DMS 273 treated with DMSO at 0.1 percent for 48 hours (cell line): ENCODE measurements at regions not wholly inside any gene's neighbourhood (a gene's known extent, or its start where the extent isn't known, plus 50 kb on each side); places are given as distances from the start of the nearest gene placed in this dataset.

Experiments used
- DNase-seq: peaks from one replicate; lab custom pipeline; 2025; lab: John Stamatoyannopoulos, UW

DNA sequence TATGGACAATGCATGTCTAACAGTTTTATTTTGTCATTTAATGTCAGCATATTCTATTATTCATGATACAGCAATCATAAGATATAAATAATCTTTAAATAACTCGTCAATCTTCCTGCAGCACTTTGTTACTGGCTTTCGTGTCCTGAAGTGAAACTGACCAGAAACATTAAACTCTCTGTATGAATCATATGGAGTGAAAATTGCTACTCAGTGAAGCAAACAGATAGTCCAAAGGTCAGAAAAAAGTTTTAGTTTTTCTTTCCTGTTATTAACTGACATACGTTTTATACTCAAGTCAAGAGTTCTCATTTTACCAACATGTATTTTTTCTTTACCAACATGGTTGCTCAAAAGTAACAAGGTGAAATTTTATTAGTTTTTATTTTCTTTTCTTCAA lies 106.8 kb upstream of the GALNT5 start:
- no peak for DNase-seq

DNA sequence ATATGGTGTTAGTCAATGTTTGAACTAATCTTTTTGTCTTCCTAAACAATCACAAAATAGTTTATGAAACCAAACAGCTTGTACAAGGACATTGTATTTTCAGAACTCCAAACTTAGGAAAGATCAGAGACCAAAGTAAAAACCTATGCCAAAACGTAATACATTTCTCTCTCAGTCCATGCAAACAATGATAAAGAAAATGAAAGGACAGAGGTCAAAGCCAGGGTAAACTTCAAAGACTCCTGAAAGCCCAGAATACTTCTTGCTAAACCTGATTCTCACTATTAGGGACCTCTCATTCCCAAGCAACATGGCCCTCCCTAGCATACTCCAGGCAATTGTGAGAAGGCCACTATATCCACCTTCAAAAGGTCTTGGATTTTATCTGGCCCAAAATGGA lies 105.1 kb upstream of the GALNT5 start:
- no peak for DNase-seq

DNA sequence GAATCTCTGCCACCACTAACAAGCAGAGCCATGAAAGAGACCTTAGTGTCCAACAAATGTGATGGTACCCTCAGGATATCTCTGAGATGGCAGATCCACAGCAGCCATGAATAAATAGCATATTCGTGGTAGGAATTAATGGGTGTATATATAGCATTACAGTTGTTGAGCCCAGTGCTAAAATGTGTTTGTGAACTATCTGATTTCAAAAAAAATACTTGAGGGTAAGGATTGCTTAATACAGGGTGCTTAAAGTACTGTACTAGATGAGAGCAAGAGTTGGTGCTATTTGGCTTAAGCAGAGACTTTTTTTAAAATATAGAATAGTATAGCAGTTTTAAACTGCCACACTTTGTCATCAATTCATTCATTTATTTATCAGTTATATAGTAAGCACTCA lies 101.5 kb upstream of the GALNT5 start:
- no peak for DNase-seq

DNA sequence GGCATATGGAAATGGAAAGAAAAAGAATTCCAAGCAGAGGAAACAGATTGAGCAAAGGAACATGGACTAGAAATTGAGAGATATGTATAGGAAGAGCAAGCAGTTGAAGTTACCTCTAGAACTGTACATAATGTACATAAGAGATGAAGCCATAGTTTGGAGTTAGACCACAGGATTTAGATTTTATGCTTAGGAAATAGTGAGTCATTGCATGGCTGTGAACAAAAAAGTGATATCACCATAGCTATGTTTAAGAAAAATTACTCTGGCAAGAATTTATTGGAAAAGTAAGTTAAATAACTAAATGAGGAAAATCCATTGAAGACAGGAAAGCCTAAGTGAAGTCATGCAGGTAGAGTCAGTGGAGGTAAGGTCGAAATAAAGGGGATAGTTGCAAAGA lies 99.4 kb upstream of the GALNT5 start:
- no peak for DNase-seq

DNA sequence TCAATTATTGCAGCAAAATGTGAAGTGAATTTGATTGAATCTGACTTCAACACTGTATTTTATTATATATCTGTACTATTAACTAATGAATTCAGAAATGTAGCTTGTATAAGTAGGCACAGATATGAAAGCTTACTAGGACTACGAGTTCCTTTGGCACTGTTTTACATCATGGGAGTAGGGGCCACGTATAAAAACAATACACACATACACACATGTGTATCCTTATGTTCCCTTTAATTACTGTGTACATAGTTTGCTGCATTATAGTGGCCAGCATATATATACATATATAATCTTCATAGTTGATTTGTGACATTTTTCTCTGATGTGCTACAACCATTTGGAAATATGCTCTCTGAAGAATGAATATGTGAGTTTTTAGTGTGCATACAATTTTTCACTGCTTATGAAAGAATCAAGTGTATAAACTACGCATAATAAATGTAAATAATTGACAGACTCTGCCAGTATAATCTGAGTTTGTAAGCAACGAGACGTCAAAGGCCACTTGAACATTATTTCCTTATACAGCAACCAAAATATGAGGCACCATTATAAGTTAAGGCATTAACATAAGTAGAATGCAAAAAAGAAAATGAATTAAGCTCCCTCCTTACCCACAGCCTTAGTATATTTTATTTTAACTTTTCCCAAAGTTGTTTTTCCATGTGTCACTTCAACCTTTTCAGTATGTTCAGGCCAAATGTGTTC lies 98.1 kb upstream of the GALNT5 start:
- no peak for DNase-seq

DNA sequence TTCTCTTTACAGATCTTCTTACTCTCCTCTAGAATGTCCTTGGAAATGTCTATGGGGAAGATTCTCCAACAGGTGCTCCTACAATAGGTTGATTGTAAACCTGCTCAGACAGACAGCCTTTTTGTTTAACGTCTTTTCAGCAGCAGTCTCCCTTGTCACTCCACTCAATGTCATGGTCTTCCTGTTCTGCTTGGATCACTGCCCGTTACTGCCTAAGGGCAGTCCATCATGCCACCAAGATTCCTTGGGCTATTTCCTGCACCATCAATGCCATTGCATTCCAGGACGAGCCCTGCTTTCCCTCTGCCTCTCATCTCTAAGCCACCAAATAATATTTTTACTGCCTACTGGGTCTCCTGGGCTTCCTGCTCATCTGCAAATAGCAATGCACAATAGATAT lies 97.4 kb upstream of the GALNT5 start:
- no peak for DNase-seq

DNA sequence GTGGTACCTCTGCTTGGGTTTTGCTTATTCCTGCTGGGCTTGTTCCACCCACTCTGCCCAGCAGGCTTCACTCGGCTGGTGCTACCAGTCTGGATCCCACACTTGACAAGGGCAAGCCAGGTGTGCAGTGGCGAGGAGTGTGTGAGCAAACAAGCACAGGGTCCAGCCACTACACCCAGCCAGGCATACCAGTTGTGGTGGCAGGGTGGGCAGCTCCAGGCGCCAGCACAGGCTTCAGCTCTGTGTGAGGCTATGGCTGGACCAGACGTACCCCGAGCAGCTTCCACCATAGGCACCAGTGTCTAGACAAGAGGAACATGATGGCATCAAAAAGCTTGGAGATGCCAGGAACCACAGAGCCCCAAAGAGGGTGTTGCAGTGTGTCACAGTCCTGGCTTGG lies 93.1 kb upstream of the GALNT5 start:
- no peak for DNase-seq

DNA sequence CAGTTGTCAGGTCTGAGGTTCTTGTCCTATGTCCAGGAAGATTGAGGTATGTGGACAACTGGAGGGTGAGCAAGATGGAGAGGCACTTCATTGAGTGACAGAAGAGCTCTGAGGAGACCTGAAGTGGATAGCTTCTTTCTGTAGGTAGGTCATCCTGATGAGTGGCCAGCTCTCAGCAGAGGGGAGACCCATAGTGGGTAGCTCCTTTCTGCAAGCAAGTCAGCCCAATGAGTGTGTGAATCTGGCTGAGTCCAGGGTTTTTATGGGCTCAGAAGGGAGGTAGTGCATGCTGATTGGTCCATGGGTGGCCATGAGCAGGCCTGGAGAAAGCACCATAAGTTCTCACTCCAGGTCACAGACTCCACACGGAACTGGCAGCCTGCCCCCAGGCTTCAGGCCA lies 92.6 kb upstream of the GALNT5 start:
- DNase-seq = no peak

DNA sequence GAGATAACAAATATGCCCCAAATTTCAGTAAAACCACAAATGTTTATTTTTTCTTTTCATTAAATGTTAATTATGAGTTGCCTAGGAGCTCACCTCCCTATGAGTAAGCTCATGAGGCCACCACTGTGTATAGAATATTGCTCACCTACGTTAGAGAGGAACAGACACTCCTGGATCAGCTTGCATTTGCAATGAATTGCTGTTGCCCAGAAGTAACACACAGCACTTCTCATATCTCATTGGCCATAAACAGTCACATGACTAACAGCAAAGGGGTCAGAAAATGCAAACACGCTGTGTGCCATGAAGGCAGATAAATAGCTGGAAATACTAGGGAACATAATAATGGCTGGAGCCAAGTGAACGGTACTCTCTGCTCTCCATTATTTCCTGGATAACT lies 89.0 kb upstream of the GALNT5 start:
- DNase-seq = no peak

DNA sequence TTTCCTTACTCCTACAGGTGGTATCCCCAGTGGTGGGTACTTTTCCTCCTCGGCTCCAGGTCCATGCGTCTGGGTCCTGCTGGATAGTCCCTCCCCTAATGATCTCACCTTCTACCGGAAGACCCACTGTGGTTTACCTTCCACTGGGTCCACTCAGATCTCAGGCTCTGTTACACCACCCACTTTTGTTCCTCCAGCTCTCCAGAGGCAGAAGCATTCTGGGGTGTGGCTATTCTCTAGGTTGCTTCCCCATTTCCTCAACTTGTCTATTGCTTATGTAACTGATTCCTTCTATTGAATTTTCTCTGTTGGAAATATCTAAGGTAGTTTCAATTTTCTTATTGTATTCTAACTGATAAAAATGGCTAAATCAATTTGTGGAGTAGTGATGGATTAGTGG lies 87.6 kb upstream of the GALNT5 start:
- no peak for DNase-seq

DNA sequence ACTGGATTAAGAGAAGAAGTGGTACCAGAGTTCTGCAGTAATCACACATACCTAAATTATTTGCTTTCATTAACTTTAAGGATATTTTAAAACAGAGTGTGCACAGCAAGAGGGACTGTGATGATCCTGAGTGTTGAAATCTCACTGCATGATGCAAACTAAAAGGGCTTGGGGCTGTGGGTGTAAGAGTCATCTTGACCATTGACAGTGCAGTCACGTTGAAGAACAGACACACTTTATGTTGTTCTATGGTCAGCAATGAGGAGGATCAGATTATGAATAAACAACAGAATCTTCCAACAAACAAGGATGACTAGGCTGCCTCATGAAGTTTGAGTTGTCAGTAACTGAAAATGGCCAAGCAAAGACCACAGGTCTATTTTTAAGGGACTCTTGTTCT lies 87.2 kb upstream of the GALNT5 start:
- DNase-seq = no peak

DNA sequence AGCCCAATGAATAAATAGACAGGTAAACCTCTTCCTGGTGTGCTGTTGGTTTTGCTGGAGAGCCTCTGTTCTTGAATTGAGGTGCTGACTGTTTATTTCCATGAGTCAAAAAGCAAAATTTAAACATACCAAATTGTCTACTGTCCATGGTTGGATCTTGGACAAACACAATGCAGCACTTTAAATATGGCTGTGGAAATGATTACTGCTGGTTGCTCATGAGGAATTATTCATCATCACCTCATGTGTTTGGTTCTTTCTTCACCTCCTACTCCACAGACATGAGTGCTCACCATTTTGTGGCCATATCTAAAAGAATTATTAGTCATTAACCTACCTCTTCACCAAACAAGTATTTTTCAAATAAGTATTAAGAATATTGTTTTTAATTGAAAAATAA lies 85.3 kb upstream of the GALNT5 start:
- DNase-seq = no peak

DNA sequence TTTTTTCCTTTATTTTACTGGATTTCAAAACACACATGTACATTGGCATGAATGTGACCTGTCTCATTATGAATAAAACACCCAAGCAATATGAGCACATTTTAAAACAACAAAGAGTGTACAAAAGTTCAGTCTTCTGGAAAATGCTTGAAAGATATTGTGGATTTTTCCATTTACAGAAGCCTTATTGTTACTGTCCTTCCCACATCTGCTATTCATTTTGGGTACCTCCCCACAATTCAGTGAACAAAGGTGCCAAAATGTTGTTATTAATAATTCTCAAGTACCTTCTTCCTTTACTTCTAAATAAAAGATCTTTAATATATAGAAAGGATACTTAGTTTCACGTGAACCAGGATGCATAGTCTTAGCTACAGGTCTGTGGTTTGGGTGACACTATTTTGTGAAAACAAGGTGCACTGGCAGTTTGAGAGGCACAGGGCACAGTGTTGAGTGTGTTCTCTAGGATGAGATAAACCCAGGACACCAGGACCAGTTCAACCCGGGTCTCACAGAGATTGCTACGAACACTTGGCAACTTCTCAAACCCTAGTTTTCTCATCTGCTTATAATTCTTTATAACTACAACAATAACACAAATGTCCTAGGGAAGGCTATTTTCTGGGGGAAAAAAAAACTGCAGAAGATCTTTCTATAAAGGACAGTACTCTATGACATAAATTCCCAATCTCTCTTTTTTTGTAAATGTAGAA lies 84.5 kb upstream of the GALNT5 start:
- peak; percentile 65 for DNase-seq

DNA sequence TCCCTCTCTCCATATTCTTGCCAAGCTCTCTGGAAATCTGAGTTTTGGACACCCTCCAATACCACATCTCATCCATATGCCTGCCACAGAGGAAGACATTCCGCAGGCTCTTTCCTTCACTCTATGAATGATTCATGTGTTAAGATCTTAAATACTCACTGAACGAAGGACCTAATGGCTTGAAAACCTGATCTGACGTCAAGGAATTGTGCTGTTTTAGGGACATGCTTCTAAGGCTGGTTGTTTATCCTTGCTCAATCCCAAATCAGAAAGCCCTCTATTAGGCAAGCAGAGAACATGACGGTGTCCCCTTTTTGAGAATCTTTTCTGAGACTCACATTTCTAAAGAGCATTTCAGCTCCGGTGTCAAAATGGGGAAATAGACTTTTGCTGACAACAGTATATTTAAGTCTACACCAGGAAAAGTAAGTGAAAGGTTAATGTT lies 83.7 kb upstream of the GALNT5 start:
- DNase-seq = peak; percentile 95

DNA sequence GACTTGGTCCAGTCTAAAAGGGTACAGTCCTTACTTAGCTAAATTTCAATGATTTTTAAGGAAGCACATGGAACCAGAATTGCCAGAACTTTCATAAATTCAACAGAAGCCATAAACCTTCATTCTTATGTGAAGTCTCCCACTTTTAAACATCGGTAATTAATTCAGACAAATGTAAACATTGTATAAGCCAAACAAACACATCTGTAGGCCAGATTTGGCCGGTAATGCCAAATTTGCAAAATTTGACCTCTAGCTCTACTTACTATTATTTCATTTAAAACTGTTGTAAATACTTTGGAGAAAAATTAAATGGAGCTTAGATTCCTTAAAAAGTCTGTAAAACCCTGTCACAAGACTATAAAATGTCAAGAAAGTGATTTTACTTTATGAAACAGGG lies 83.2 kb upstream of the GALNT5 start:
- DNase-seq = no peak

DNA sequence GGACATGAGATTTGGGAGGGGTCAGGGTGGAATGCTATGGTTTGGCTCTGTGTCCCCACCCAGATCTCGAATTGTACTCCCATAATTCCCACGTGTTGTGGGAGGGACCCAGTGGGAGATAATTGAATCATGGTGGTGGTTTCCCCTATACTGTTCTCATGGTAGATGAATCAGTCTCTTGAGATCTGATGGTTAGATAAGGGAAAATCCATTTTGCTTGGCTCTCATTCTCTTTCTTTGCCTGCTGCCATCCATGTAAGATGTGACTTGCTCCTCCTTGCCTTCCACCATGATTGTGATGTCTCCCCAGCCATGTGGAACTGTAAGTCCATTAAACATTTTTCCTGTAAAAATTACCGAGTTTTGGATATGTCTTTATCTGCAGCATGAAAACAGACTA lies 80.9 kb upstream of the GALNT5 start:
- no peak for DNase-seq

DNA sequence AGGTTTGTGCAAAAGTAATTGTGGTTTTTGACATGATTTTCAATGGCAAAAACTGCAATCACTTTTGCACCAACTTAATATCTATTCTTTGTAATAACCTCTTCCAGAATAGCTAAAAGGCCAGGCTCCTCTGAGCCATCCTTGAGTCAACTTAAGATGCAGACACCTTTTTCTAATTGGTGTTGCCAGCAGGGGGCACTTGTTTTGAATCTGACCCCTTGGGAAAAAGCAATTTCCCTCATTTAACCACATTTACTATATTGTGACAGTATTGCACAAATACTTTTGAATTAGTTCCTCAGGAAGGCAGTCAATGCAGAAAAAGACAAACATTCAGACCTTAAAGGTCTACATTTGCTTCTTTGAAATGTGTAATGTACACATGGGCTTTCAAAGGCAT lies 78.6 kb upstream of the GALNT5 start:
- DNase-seq = no peak

DNA sequence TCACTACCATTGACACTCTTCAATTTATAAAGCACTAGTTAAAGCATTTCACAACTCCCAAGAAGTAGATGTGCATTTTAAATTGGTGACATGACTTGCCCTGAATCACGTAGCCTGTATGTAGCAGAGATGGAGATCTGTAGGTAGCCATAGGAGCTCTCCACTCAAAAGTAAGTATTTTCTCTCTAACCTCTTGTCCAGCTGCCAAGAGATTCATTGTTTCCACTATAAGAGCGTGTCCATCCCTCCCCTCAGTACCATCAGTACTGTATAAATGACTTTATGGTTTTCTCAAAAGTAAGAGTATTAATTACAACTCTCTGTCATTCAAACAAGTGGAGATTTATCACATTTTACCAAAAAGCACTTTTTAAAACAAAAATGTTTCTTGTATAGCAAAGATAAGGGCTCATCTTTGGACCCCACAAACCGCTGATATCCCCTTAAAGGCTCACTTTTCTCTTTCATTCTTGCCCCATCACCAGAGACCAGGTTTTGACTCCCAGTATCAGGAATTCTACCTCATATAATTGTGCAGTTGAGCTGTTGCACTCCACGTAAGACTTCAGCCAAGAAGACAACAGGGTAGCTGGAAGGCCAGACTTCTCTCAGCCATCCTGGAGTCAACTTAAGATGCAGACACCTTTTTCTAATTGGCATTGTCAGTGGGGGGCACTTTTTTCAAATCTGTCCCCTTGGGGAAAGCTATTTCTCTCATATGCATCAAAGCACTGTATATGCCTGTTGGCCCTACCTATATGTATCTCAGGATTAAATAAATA lies 78.0 kb upstream of the GALNT5 start:
- DNase-seq = no peak

DNA sequence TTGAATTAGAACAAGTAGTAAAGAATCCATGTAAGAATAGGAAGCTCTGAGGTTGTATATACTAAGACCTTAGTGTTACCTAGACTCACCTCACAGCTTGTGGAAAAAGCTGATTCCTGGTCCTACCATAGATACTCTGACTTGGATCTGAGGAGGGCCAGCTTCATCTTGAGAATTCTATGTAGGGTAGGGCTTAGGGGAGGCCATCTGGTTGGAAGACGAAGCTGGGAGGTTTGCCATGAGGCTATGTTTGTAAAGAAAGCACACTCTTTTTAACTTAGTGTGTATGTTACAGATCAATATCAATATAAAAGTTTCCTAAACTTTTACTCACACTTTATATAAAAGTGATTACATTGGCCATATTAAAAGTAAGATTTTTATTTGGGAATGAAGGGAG lies 77.1 kb upstream of the GALNT5 start:
- no peak for DNase-seq

DNA sequence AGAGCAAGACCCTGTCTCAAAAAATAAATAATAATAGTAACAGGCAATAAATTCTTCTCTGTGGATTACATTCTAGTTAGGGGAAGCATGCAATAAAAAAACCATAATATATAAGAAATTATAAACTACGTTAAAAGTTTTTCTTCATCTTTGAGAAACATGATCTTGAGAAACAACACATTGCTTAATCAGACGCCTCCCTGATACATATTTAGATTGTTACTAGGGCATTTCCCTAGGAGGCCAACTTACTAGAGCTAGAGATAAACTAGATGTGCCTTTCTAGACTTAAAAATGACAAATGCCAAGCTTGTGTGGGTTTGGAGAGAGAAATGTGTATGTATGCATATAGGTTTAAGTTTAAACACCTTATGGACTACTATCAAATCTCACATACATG lies 76.3 kb upstream of the GALNT5 start:
- no peak for DNase-seq

DNA sequence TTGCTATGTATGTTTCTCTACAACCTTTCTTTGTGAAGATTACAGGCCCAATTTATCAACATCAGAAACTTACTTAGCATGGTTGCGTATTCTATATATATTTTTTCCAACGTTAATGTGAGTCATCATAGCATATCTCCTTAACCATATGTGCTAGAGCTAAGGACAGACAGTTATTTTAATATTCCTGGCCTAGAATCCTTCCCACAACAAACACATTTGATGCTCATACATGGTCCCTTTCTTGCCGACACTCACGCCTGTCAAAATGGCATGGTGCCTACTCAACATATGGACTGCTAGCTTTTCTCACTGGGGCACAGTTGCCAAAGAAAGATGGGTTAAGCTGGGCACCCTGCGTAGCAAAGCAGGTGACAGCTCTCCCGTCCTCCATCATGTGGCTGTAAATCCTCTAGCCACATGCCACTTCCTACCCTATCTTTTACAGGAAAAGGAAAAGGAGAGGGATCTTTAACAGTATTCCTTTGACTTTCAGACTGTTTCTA lies 75.2 kb upstream of the GALNT5 start:
- peak; percentile 85 for DNase-seq

DNA sequence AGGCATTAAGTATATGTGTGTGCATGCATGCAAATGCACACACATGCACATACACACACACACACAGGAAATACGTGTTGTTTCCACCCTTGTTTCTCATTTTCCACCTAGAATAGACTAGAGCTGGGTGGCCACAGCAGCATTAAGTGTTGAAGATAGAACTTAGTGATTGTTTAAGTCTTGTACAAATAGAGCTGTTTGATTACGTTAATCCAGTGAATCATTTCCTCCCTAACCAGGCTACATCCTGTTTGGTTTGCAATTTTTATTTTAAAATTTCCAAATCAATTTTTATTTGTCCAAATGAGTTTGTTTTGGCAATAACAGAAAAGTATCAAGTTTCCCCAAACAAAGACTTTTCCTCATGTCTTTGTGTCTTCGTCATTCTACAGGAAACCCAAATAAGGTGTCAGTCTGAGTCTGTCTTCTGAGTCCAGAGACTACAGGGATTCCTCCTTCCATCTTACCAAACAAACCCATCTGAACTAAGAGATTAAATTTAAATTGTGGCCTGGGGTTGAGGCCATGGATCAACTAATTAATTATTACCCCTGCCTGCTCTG lies 74.6 kb upstream of the GALNT5 start:
- no peak for DNase-seq
